ENCODE measurements at regions not wholly inside any gene's neighbourhood (a gene's known extent, or its start where the extent isn't known, plus 50 kb on each side); places are given as distances from the start of the nearest gene placed in this dataset.
"Not testable (repeated sequence)": the region's sequence is repeated elsewhere in the genome, so short reads cannot be mapped to it uniquely, and the experiment has no call there.

DNA sequence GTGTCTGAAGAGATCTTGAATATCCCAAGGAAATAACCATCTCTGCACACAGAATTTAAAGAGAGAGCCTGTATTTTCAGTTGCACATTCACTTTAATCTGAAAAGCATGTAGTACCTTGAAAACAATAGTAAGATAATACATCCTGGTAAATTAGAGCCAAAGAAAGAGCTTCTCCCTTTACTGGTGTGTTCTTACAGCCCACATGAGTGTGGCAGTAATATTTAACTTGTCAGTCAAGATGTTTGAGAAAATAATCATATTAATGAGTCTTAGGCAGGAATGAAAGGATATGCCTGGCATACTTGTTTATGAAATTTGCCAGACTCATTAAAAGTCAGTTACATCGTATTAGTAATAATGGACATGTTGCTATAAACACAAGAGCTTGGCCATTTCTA lies 908.4 kb upstream of the ADGRL4 start:
- DNase-seq (ENCODE audit: low spot score): no peak

DNA sequence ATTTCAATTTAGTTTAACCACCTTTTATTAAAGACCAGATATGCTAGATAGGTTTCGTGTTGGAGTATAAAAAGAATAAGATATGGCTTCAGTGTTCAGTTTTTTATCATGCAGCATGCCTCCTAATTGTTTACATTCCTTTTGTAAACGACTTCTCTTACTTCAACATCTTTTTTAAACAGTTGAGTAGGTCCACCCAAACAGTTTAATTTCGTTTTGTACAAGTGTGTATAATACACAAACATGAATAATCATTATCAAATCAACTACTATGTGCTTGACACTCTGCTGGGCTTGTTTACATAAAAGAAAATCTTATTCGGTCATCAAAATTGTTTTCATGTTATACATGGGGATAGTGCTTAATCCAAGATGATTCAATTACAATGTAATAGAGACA lies 906.3 kb upstream of the ADGRL4 start:
- FAIRE-seq: no peak
- DNase-seq (ENCODE audit: low spot score): no peak

More for the DNA sequence above, 908.4 kb upstream of the ADGRL4 start:
- FAIRE-seq: no peak

DNA sequence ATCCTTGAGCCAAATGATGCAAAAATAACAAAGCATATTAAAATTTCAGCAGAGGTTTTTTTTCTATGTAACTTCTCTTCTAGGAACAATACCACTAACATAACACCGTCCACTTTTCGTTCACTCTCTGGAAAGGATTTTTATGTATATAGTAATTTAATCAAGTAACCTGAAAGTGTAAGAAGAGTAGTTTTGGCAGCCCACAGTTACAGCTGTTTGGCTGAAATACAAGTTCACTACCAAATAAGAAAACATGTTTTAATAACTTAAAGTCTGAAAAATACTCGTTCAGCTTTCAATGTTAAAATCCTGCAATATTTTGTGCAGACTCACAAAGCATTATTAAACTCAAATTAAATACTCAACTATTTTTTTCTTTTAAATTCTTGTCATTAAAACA lies 896.8 kb upstream of the ADGRL4 start:
- FAIRE-seq: no peak
- DNase-seq (ENCODE audit: low spot score): no peak

- no peak for FAIRE-seq
- no peak for DNase-seq (ENCODE audit: low spot score)
Observed at GRCh38 chr1:79902418-79902817, 895.9 kb upstream of the ADGRL4 start.

GRCh38 chr1:79899914-79900313 lies 893.4 kb upstream of the ADGRL4 start:
- no peak for FAIRE-seq

GRCh38 chr1:79896140-79896539 lies 889.6 kb upstream of the ADGRL4 start:
- DNase-seq (ENCODE audit: low spot score): no peak
- no peak for FAIRE-seq

More at GRCh38 chr1:79899914-79900313, 893.4 kb upstream of the ADGRL4 start:
- peak; percentile 47 for DNase-seq (ENCODE audit: low spot score)

DNA sequence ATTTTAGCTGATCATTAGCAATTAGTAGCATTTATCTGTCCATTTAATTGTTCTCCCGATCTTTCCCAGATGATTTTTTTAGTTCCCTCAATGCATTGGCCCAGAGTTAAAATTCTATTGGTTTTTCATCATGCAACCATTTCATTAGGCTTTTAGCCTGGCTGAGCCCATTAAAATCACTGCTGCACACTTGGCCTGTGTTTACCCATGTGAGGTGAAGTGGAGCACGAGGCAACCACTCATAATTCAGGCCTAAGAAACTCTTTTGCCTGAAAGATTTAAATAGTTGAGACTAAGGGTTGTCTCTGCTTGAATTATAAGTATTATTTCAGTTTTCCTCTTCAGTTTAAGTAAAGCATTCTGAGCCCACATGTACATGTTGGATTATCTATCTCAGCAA lies 889.0 kb upstream of the ADGRL4 start:
- DNase-seq (ENCODE audit: low spot score) (no peak), FAIRE-seq (no peak)

DNA sequence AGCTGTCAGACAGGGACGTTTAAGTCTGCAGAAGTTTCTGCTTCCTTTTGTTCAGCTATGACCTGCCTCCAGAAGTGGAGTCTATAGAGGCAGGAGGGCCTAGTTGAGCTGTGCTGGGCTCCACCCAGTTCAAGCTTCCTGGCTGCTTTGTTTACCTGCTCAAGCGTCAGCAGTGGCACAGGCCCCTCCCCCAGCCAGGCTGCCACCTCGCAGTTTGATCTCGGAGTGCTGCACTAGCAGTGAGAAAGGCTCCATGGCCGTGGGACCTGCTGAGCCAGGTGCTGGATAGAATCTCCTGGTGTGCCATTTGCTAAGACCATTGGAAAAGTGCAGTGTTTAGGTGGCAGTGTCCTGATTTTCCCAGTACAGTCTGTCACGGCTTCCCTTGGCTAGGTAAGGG lies 887.6 kb upstream of the ADGRL4 start:
- not testable (repeated sequence) for FAIRE-seq; DNase-seq (ENCODE audit: low spot score)

DNA sequence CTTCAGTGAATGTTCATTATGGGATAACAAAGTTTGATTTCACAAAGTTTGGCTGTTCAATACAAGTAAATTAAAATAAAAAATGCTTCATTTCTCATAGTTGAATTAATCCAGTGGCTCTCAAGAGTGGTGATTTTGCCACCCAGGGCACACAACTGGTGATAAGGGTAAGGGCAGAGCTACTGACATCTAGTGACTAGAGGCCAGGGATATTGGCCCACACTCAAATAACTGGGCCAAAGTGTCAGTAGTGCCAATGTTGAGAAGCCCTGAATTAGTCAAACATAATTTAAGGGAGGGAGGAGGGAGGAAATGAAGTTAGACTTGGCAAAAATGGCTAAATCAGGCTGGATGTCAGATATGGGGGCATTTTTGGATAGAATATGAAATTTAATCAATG lies 880.5 kb upstream of the ADGRL4 start:
- no peak for FAIRE-seq
- DNase-seq (ENCODE audit: low spot score): no peak

GRCh38 chr1:79885101-79885500 lies 878.6 kb upstream of the ADGRL4 start:
- FAIRE-seq: no peak

DNA sequence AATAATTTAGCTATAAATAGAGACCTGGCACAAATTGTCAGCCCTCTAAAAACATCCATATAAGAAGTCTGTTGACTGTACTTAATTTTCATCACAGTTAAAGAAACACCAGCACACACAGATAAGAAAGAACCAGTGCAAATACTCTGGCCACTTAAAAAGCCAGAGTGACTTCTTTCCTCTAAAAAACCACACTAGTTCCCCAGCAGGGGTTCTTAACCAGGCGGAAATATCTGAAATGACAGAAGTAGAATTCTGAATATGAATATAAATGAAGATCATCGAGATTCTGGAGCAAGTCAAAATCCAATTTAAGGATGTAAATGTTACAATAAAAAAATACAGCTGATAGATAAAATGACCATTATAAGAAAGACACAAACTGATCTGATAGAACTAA lies 870.6 kb upstream of the ADGRL4 start:
- no peak for DNase-seq (ENCODE audit: low spot score)
- no peak for FAIRE-seq

More at GRCh38 chr1:79885101-79885500, 878.6 kb upstream of the ADGRL4 start:
- no peak for DNase-seq (ENCODE audit: low spot score)

GRCh38 chr1:79875187-79875586 lies 868.7 kb upstream of the ADGRL4 start:
- FAIRE-seq (no peak), DNase-seq (ENCODE audit: low spot score) (no peak)

DNA sequence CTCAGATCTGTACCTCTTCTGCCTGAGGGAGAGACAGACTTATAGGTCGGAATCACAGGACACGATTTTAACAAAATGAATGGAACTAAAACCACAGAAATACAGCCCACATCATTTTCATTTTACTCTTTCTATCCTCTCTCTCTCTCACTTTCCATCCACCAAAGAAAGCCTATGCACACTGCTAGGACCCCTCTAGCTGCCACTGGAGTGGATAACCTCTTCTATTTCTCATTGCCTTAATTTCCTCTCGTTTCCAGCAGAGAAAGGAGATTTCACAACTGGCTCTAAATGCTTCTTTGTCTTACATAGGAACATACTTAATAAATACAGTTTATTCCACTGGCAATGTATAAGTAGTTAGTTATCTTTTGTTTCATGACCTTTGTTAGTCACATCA lies 867.8 kb upstream of the ADGRL4 start:
- FAIRE-seq: no peak
- no peak for DNase-seq (ENCODE audit: low spot score)

DNA sequence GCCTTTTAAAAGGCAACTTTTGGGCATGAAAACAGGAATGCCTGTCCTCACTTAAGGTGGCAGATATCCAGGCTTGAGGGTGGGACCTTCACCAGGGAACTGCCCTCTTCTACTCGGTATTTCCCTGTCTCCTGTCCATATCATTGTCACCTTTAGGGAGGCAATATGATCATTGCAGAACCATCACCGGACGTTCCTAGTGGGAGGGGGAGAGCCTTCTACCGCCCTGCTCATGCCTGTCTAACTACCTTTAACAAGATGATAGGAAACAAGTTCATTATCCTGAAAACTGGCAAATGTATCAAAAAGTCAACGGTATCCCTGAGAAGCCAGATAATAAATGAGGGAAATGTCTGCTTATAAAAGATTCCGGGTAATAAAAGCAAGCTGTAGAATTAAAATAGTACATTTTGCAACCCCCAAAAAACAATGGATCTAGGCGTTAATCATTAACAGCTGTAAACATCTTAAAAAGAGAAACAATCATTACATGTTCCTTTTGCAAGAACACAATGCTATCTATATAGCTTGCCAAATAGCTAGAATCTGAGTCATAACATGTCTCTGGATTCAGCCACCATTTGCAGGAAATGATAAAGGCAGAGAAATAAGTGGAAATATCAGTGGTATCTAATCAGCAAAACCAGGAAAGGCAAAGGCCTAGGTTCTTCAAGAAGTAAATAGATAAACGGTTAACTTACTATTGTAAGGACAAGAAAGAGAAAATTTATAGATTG lies 852.9 kb upstream of the ADGRL4 start:
- no peak for FAIRE-seq

GRCh38 chr1:79852004-79852403 lies 845.5 kb upstream of the ADGRL4 start:
- FAIRE-seq: no peak
- DNase-seq (ENCODE audit: low spot score): no peak

More for the DNA sequence above, 852.9 kb upstream of the ADGRL4 start:
- no peak for DNase-seq (ENCODE audit: low spot score)

DNA sequence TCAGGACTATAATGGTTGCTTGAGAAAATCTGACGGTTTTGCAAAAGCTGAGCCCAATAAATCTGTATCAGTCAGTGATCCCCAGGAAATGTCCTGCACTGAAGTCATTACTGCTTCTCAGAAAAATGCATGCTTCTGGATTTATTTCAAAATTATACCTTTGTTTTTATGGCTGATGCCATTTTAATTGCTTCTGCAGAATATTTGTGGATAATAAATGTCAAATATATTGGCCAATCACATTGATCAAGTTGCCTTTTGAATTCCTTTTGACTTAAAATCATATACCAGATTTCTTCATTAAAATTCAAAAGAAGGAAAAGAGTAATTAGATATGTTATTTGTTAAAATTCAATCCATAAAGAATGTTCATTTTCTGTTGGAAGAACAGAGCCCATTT lies 842.9 kb upstream of the ADGRL4 start:
- FAIRE-seq (no peak), DNase-seq (ENCODE audit: low spot score) (no peak)

GRCh38 chr1:79848316-79848715 lies 841.8 kb upstream of the ADGRL4 start:
- no peak for DNase-seq (ENCODE audit: low spot score)

DNA sequence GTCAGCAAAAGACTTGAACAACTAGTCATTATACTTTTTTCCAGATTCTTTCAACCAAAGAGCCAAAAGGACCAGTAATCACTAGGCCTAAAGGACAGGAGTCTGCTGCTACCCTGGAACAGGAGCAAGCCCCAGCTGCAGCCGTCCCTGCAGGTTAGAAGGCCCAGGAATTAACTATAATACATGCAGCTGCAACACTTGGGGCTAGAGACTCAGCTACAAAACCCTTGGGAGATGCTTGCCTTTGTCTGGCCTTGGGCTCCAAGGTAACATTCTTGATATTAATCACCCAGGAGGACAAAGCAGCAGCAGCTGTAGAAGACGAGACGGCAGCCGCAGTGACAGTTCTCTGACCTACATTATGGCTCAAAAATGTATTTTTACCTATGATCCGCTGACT lies 841.2 kb upstream of the ADGRL4 start:
- FAIRE-seq (no peak), DNase-seq (ENCODE audit: low spot score) (no peak)

More at GRCh38 chr1:79848316-79848715, 841.8 kb upstream of the ADGRL4 start:
- no peak for FAIRE-seq

DNA sequence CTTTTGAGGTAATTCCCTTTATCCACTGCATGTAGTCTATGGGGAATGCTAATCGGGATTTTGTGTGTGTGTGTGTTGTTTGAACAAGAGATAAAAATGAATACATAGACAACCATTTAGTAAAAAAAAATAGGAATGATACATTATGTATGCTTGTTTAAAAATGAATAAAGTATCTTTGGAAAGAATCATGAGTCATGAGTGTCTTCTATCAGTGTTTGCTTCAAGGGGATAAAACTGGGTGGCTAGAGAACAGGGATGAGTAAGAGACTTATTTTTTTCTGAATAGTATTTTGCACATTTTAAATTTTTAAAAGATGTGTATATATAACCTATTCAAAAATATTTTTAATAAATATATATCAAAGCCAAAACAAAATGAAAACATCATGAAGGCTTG lies 839.4 kb upstream of the ADGRL4 start:
- DNase-seq (ENCODE audit: low spot score) (no peak), FAIRE-seq (no peak)

DNA sequence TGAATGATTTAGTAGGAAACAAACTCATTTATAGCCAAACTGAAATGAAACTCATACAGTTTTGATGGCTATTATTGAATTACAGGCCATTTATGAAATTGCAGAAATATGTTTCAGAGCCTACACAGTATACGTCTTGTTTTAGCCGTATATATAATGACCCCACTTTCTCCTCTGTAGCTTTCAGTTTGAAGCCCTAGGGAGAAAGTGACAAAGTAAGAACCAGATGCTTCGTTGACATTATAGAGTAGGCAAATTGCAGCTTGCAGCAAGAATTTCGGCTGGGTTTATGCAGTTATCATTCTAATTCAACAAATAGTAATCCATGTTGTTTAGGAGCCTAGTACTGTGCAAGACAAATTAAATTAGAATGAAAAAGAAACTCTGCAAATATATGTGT lies 836.3 kb upstream of the ADGRL4 start:
- DNase-seq (ENCODE audit: low spot score) (no peak), FAIRE-seq (no peak)

DNA sequence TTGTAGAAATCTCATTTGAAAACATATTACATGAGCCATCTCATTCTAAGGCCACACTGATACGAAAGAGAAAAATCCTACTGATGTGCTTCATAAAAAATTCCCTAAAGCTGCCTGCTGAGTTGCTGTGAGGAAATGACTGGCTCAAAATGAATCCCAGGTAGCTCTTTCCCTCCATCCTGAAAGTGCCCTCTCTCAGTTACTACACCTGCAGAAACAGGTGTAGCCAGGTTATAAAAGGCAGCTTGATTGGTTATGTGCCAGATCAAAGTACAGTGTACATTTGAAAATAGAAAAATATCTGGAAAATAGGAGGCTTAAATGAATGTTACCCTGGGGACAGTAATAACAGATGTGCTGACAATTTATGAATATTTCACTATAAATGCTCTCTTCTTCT lies 833.4 kb upstream of the ADGRL4 start:
- FAIRE-seq: no peak
- DNase-seq (ENCODE audit: low spot score): no peak

GRCh38 chr1:79827446-79827845 lies 820.9 kb upstream of the ADGRL4 start:
- no peak for FAIRE-seq
- DNase-seq (ENCODE audit: low spot score): no peak

- FAIRE-seq (no peak), DNase-seq (ENCODE audit: low spot score) (no peak)
Observed at GRCh38 chr1:79825551-79825950, 819.0 kb upstream of the ADGRL4 start.

GRCh38 chr1:79822053-79822452 lies 815.5 kb upstream of the ADGRL4 start:
- DNase-seq (ENCODE audit: low spot score): no peak
- no peak for FAIRE-seq

Measured in urothelium cell line (cell line).